ENCODE measurements at regions not wholly inside any gene's neighbourhood (a gene's known extent, or its start where the extent isn't known, plus 50 kb on each side); places are given as distances from the start of the nearest gene placed in this dataset.
A peak's percentile ranks its signal among the peaks of the same experiment; 100 is the strongest.

- no peak overlapping the region for H3K4me3 ChIP-seq
- Mint-ChIP-seq H3K4me1 (no peaks in the 10 kb centered on the region), H3K36me3 (no peaks in the 10 kb centered on the region), H3K4me3 (no peak overlapping the region), H3K27me3 (ENCODE audit: insufficient read depth, low read depth) (peaks cover 2% of the 10 kb centered on the region), H3K9me3 (no peaks in the 10 kb centered on the region), H3K27ac (no peak overlapping the region)
- no peak overlapping the region for H3K9ac ChIP-seq
- no peaks in the 10 kb centered on the region for H3K36me3 ChIP-seq
- H3K27ac ChIP-seq, result no peak overlapping the region
- no peaks in the 10 kb centered on the region for H3F3A ChIP-seq (ENCODE audit: low read depth)
- no peak for DNase-seq (ENCODE audit: low spot score)
- H2AFZ ChIP-seq (replicated peaks), result no peak overlapping the region
- no peaks in the 10 kb centered on the region for H4K20me1 ChIP-seq (ENCODE audit: low read depth)
- H3K9me3 ChIP-seq (ENCODE audit: low read depth), result no peaks in the 10 kb centered on the region
- TF ChIP-seq, protein P1, sequence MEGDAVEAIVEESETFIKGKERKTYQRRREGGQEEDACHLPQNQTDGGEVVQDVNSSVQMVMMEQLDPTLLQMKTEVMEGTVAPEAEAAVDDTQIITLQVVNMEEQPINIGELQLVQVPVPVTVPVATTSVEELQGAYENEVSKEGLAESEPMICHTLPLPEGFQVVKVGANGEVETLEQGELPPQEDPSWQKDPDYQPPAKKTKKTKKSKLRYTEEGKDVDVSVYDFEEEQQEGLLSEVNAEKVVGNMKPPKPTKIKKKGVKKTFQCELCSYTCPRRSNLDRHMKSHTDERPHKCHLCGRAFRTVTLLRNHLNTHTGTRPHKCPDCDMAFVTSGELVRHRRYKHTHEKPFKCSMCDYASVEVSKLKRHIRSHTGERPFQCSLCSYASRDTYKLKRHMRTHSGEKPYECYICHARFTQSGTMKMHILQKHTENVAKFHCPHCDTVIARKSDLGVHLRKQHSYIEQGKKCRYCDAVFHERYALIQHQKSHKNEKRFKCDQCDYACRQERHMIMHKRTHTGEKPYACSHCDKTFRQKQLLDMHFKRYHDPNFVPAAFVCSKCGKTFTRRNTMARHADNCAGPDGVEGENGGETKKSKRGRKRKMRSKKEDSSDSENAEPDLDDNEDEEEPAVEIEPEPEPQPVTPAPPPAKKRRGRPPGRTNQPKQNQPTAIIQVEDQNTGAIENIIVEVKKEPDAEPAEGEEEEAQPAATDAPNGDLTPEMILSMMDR (IDR thresholded peaks at IDR 0.05), result no peak
- TF ChIP-seq EZH2 (IDR thresholded peaks at IDR 0.05) (no peak), EZH2phosphoT487 (IDR thresholded peaks at IDR 0.05) (no peak)
- H3K27me3 ChIP-seq, result no peaks in the 10 kb centered on the region
- no peaks in the 10 kb centered on the region for H3K79me2 ChIP-seq (ENCODE audit: low read depth)
- H3K4me1 ChIP-seq, result no peaks in the 10 kb centered on the region
- H3K4me2 ChIP-seq, result no peak overlapping the region
Observed at GRCh38 chr11:96696731-96697130, 306.9 kb downstream of the JRKL start.

GRCh38 chr11:96697466-96697865, 307.7 kb downstream of the JRKL start:
- Histone ChIP-seq H3K9me3 (ENCODE audit: low read depth) (no peaks in the 10 kb centered on the region), H3K79me2 (ENCODE audit: low read depth) (no peaks in the 10 kb centered on the region), H3K4me3 (no peak overlapping the region), H4K20me1 (ENCODE audit: low read depth) (no peaks in the 10 kb centered on the region), H3F3A (ENCODE audit: low read depth) (no peaks in the 10 kb centered on the region), H3K27ac (no peak overlapping the region), H3K27me3 (no peaks in the 10 kb centered on the region), H3K4me1 (no peaks in the 10 kb centered on the region), H3K36me3 (no peaks in the 10 kb centered on the region), H3K9ac (no peak overlapping the region), H2AFZ (replicated peaks) (no peak overlapping the region), H3K4me2 (no peak overlapping the region)
- TF ChIP-seq EZH2 (IDR thresholded peaks at IDR 0.05), result no peak
- TF ChIP-seq, protein P1 (IDR thresholded peaks at IDR 0.05), result no peak
- TF ChIP-seq EZH2phosphoT487 (IDR thresholded peaks at IDR 0.05), result no peak
- Mint-ChIP-seq H3K4me3 (no peak overlapping the region), H3K9me3 (no peaks in the 10 kb centered on the region), H3K27me3 (ENCODE audit: insufficient read depth, low read depth) (peaks cover 2% of the 10 kb centered on the region), H3K4me1 (no peaks in the 10 kb centered on the region), H3K36me3 (no peaks in the 10 kb centered on the region), H3K27ac (no peak overlapping the region)
- DNase-seq (ENCODE audit: low spot score), result no peak

- no peak overlapping the region for H2AFZ ChIP-seq (replicated peaks)
- Mint-ChIP-seq H3K9me3 (no peaks in the 10 kb centered on the region), H3K27me3 (ENCODE audit: insufficient read depth, low read depth) (peaks cover 4% of the 10 kb centered on the region), H3K4me3 (no peak overlapping the region), H3K4me1 (no peaks in the 10 kb centered on the region), H3K27ac (no peak overlapping the region), H3K36me3 (no peaks in the 10 kb centered on the region)
- H3K27ac ChIP-seq, result no peak overlapping the region
- no peaks in the 10 kb centered on the region for H3K27me3 ChIP-seq
- H3F3A ChIP-seq (ENCODE audit: low read depth), result no peaks in the 10 kb centered on the region
- TF ChIP-seq EZH2 (IDR thresholded peaks at IDR 0.05) (no peak), EZH2phosphoT487 (IDR thresholded peaks at IDR 0.05) (no peak)
- TF ChIP-seq, protein P1 (IDR thresholded peaks at IDR 0.05), result no peak
- no peak overlapping the region for H3K9ac ChIP-seq
- H3K4me3 ChIP-seq, result no peak overlapping the region
- H3K36me3 ChIP-seq, result no peaks in the 10 kb centered on the region
- peak; percentile 28 for DNase-seq (ENCODE audit: low spot score)
- H3K79me2 ChIP-seq (ENCODE audit: low read depth), result no peaks in the 10 kb centered on the region
- H3K4me1 ChIP-seq, result no peaks in the 10 kb centered on the region
- no peaks in the 10 kb centered on the region for H3K9me3 ChIP-seq (ENCODE audit: low read depth)
- no peak overlapping the region for H3K4me2 ChIP-seq
- no peaks in the 10 kb centered on the region for H4K20me1 ChIP-seq (ENCODE audit: low read depth)
Observed at GRCh38 chr11:96704847-96705246, 315.0 kb downstream of the JRKL start.
